Ureter (tissue), 1 donor: ENCODE measurements at regions not wholly inside any gene's neighbourhood (a gene's known extent, or its start where the extent isn't known, plus 50 kb on each side); places are given as distances from the start of the nearest gene placed in this dataset.
"Not testable (repeated sequence)": the region's sequence is repeated elsewhere in the genome, so short reads cannot be mapped to it uniquely, and the experiment has no call there.

ENCODE experiments used
- DNase-seq: peaks from one replicate; pipeline ENCODE4 v3.0.0-alpha.2; 2020; ENCODE audit warnings: low spot score
- donor health status: DM: yes; HTN: yes; CAD: no.

- no peak for DNase-seq
Observed at GRCh38 chr1:78247079-78247478, 201.3 kb downstream of the GIPC2 start.

- no peak for DNase-seq
Observed at GRCh38 chr1:78250201-78250600, 204.4 kb downstream of the GIPC2 start.

- DNase-seq = no peak
Observed at GRCh38 chr1:78254517-78254916, 208.8 kb downstream of the GIPC2 start.

GRCh38 chr1:78255383-78255782, 209.6 kb downstream of the GIPC2 start:
- no peak for DNase-seq

- DNase-seq = no peak
Observed at GRCh38 chr1:78255846-78256245, 210.1 kb downstream of the GIPC2 start.

- no peak for DNase-seq
Observed at GRCh38 chr1:78263459-78263858, 217.7 kb downstream of the GIPC2 start.

GRCh38 chr1:78263946-78264345, 218.2 kb downstream of the GIPC2 start:
- no peak for DNase-seq

- DNase-seq = no peak
Observed at GRCh38 chr1:78267513-78268218, 221.9 kb downstream of the GIPC2 start.

- DNase-seq = no peak
Observed at GRCh38 chr1:78269591-78269990, 221.2 kb upstream of the PTGFR start.

- not testable (repeated sequence) for DNase-seq
Observed at GRCh38 chr1:78271423-78271822, 219.4 kb upstream of the PTGFR start.

GRCh38 chr1:78274814-78275213, 216.0 kb upstream of the PTGFR start:
- DNase-seq = no peak

- DNase-seq = no peak
Observed at GRCh38 chr1:78275456-78275855, 215.3 kb upstream of the PTGFR start.

- DNase-seq = no peak
Observed at GRCh38 chr1:78275906-78276685, 214.7 kb upstream of the PTGFR start.

GRCh38 chr1:78277253-78277652, 213.5 kb upstream of the PTGFR start:
- no peak for DNase-seq

GRCh38 chr1:78279051-78279450, 211.7 kb upstream of the PTGFR start:
- DNase-seq = no peak

GRCh38 chr1:78280626-78281025, 210.1 kb upstream of the PTGFR start:
- no peak for DNase-seq

- DNase-seq = no peak
Observed at GRCh38 chr1:78281580-78281979, 209.2 kb upstream of the PTGFR start.

GRCh38 chr1:78283691-78284090, 207.1 kb upstream of the PTGFR start:
- DNase-seq = no peak

GRCh38 chr1:78284354-78284753, 206.4 kb upstream of the PTGFR start:
- no peak for DNase-seq

- DNase-seq = no peak
Observed at GRCh38 chr1:78286686-78287085, 204.1 kb upstream of the PTGFR start.

GRCh38 chr1:78289603-78290002, 201.2 kb upstream of the PTGFR start:
- no peak for DNase-seq

GRCh38 chr1:78291418-78291817, 199.4 kb upstream of the PTGFR start:
- DNase-seq = no peak

- DNase-seq = no peak
Observed at GRCh38 chr1:78291872-78292271, 198.9 kb upstream of the PTGFR start.
